C4-2B (cell line): ENCODE measurements at regions not wholly inside any gene's neighbourhood (a gene's known extent, or its start where the extent isn't known, plus 50 kb on each side); places are given as distances from the start of the nearest gene placed in this dataset.

Source experiments
- H3K27ac ChIP-seq: fragments of 450-650 bp; 2 replicates; pipeline ENCODE4 v1.5.1; 2017
- CTCF ChIP-seq: fragments of 450-650 bp; conservative IDR thresholded peaks from 2 replicates; pipeline ENCODE4 v1.5.1; 2017; ENCODE audit warnings: mild to moderate bottlenecking
- ZFX ChIP-seq: fragments of 450-650 bp; IDR thresholded peaks from 2 replicates; pipeline ENCODE4 v1.6.1; 2017

DNA sequence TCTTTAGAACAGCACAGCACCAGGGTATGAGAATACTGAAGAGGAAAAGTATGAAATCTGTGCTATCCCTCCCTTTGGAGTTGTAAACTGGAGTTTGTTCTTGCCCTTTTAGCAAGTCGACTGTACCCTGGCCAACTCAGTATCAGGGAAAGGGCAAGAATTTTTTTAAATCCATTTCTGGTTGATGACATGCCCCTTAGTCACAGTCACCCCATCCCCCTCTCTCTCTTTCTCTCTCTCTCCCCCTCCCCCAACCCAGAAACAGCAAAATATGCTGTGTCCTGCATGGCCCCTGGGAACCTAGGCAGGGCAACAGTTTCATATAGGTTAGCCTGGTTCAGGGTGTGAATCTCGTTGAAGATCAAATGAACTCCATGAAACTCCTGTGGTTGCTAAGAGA is 177.7 kb upstream of the ADO start:
- TF ChIP-seq CTCF (no peak), ZFX (no peak)
- H3K27ac ChIP-seq: no peak overlapping the region

DNA sequence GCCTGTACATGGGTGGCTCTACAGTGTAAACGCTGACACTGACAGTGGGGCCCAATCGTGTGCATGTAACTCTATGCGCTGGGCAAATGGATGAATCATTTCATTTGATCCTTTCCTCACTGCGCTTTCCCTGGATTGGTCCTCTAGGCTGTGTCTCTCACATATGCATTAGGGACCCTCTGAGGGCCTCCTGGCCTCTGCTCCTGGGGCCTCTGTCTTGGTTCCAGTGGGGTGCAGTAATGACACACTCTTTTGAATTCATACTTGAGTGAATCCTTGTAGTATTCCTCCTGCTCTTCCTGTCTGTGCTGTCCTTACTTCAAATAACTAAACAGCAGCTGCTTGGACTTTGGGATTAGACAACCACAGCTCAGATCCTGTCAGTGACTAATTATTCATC is 176.5 kb upstream of the ADO start:
- TF ChIP-seq ZFX (no peak), CTCF (no peak)
- no peak overlapping the region for H3K27ac ChIP-seq

GRCh38 chr10:62631241-62631640 is 173.3 kb upstream of the ADO start:
- no peak for TF ChIP-seq CTCF
- TF ChIP-seq ZFX: no peak

DNA sequence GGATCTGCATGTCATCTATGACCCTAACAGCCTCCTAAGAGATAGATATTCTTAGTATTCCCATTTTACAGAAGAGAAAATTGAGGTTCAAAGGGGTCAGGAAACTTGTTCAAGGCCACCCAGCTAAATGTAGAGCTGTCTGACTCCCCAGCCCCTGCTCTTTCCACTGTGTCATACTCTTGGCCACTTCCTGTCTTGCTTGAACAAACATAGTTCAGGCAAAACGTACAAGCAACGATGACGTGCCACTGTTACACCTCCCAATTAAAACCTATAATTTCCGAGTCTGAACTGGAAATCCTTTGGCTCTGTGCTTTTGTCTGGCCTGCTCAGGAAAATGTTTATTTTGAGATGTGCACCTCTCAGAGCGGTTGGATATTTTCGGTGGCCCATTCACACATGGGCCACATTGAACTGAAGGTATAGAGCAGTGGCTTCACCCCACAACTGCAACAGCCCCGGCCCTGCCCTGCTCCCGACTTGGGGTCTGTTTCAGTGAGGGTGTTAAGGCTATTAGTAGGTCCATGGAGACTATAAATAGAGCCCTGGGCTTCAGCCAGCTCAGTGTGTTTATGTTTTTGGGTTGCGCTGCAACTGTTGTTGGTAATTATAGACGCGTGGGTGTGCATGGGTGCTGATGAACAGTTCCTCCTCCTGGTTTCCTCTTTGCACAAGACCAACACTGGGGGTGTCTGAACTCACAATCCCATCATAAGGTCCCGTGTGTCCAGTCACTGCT is 172.3 kb upstream of the ADO start:
- no peak for TF ChIP-seq CTCF
- no peak for TF ChIP-seq ZFX
- no peak overlapping the region for H3K27ac ChIP-seq

More at GRCh38 chr10:62631241-62631640, 173.3 kb upstream of the ADO start:
- no peak overlapping the region for H3K27ac ChIP-seq

DNA sequence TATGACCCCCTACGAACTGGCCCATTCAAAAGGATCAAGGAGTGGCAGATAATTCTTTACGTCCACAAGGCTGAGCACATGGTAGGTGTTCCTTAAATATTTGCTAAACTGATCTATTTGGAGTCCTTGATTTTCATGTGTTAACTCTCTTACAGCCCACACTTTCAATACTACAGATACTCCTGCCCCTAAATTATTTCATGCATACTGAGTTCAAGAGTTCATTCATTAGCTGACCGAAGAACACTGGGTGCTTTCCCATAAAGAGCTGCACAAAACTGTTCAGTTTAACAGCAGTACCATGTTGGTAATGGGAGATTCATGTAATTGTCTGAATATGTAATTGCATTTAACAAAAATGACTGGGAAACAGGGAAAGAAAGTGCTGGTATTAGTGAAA is 170.5 kb upstream of the ADO start:
- TF ChIP-seq ZFX (no peak), CTCF (no peak)
- no peak overlapping the region for H3K27ac ChIP-seq

DNA sequence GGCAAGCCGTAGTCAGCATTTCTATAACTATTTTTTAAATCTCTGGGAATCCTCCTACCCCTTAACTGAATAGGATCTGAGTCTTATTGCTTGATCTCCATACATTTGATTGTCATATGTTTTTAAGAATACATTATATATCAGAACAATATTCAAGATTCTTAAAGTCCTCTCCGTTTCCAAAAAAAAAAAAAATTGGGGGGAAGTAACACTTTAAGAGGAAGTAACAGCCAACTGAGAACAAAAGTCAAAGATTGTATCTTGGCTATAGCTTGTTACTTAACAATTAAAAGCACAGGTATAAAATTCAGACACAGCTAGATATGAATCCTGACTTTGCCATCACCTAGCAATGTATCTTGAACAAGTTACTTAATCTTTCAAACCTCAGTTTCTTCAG is 169.9 kb upstream of the ADO start:
- no peak overlapping the region for H3K27ac ChIP-seq
- TF ChIP-seq ZFX (no peak), CTCF (no peak)

DNA sequence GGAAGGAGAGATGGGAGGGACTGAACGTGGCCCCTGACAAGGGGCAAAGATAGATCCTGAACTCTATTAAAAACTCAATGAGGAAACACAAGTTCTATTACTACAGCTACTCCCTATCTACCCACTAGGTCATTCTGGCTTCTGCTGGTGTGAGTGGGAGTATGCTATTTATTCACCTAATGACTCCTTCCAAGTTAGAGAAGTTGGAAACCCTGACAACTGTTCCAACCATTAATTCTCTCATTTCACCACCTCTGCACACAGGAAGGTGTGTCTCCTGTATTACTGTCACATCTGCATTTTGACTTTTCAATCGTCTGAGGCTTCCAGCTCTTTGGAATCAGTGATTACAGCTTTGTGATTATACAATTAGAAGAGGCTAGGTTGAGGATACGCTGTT is 169.4 kb upstream of the ADO start:
- no peak for TF ChIP-seq ZFX
- TF ChIP-seq CTCF: no peak
- no peak overlapping the region for H3K27ac ChIP-seq
